IPS-18a (cell line): ENCODE measurements at regions not wholly inside any gene's neighbourhood (a gene's known extent, or its start where the extent isn't known, plus 50 kb on each side); places are given as distances from the start of the nearest gene placed in this dataset.
"Not testable (repeated sequence)": the region's sequence is repeated elsewhere in the genome, so short reads cannot be mapped to it uniquely, and the experiment has no call there.

ENCODE experiments used
- H3K27ac ChIP-seq: one replicate; pipeline ENCODE4 v1.5.1; 2013; ENCODE audit warnings: low read length
- H3K27me3 ChIP-seq: one replicate; pipeline ENCODE4 v1.6.1; 2013; ENCODE audit warnings: mild to moderate bottlenecking, low read length; ENCODE audit not compliant: control insufficient read depth, insufficient read depth
- H3K36me3 ChIP-seq: one replicate; pipeline ENCODE4 v1.6.1; 2013; ENCODE audit warnings: low read depth, low read length; ENCODE audit not compliant: control insufficient read depth
- H3K4me1 ChIP-seq: one replicate; pipeline ENCODE4 v1.6.1; 2013; ENCODE audit warnings: low read depth, low read length; ENCODE audit not compliant: control insufficient read depth
- H3K4me3 ChIP-seq: one replicate; pipeline ENCODE4 v1.5.1; 2013; ENCODE audit warnings: low read length
- H3K9ac ChIP-seq: one replicate; pipeline ENCODE4 v1.6.1; 2013; ENCODE audit warnings: mild to moderate bottlenecking, low read length, moderate library complexity
- H3K9me3 ChIP-seq: one replicate; pipeline ENCODE4 v1.6.1; 2013; ENCODE audit warnings: low read depth, low read length; ENCODE audit not compliant: control insufficient read depth

DNA sequence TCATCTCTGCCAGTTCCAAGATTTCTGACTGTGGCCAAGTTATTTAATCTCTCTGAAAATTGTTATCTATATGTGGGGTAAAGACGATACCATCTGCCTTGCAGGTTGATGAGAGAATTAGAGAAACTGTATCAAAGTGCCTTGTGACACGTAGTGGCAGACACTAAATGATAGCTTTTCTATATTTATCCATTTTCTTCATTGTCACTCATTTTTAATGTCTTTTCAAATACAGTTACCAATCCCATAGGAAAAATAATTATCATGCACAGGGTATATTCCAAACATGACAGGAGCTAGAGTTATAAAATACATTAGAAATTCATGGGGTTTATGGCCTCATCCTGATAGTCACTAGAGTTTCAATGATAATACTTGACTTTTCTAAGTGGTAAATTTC is 95.6 kb upstream of the NOL4 start:
- Histone ChIP-seq H3K4me3 (no peak overlapping the region), H3K9me3 (no peaks in the 10 kb centered on the region), H3K9ac (no peak overlapping the region), H3K27me3 (no peaks in the 10 kb centered on the region), H3K36me3 (no peaks in the 10 kb centered on the region), H3K27ac (no peak overlapping the region), H3K4me1 (no peaks in the 10 kb centered on the region)

DNA sequence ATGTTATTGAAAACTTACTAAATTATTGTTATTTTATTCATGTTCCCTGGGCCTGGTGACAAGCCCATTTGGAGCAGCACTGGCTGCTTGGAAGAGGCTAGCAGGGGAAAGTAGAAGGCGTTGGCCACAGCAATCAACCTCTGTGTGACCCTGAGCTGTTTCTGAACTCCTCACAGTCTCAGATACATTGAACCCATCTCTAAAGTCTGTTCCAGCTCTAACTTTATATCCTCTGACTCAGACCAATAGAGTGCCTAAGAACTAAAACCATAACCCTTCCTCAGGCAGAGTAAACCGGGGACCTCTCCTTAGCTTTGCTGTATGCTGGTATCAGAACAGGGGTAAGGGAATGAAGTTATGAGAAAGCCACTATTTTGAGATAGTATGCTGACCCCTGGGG is 96.4 kb upstream of the NOL4 start:
- Histone ChIP-seq H3K36me3 (no peaks in the 10 kb centered on the region), H3K27ac (no peak overlapping the region), H3K4me3 (no peak overlapping the region), H3K4me1 (no peaks in the 10 kb centered on the region), H3K9me3 (no peaks in the 10 kb centered on the region), H3K27me3 (no peaks in the 10 kb centered on the region), H3K9ac (no peak overlapping the region)

DNA sequence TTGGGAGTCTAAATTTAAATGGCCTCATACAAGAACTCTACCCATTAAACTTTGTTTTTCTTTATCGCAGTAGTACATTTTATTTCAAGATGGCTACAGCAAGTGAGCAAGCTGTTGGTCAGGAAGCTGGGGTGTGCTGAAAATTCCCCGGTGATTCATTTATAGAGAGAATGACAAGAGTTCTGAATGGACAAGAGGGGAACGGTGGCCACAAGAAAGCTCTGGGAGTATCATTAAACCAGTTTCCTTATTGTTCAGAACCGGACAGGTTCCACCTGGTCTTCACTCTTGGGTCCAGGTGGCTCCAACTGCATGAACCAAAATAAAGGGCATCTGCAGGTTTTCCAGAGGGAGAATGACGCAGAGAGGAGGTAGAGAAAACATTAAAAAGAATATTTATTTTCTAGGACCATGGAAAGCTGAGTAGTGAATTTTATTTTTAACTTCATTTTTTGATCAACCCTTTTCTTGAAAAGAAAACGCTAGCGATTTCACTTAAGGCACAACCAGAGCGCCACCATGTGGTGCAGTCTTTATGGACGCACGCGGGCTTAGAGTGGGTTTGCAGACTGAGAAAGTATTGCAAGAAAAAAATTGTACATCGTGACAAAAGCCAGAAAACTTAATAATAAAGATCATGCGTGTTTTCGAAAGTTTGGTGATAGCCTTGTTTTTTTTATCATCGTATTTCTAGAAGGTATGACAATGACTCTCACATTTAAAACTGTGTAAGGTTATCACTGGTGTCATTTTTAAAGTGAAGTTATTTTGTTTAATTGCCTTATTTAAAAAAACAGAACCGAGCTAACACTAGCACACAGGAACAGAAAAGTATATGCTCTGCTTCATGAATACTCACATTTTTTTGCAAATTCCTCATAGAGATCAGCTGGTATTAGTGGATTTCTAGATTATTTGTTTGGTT is 97.9 kb upstream of the NOL4 start:
- Histone ChIP-seq H3K27me3 (no peaks in the 10 kb centered on the region), H3K9ac (no peak overlapping the region), H3K4me1 (no peaks in the 10 kb centered on the region), H3K36me3 (no peaks in the 10 kb centered on the region), H3K9me3 (peaks cover 4% of the 10 kb centered on the region), H3K4me3 (no peak overlapping the region), H3K27ac (no peak overlapping the region)

GRCh38 chr18:34329840-34330239 is 105.1 kb upstream of the NOL4 start:
- no peaks in the 10 kb centered on the region for H3K4me1 ChIP-seq

GRCh38 chr18:34330308-34330707 is 105.6 kb upstream of the NOL4 start:
- H3K4me1 ChIP-seq = no peaks in the 10 kb centered on the region
- H3K27ac ChIP-seq = no peak overlapping the region
- no peaks in the 10 kb centered on the region for H3K27me3 ChIP-seq
- H3K4me3 ChIP-seq = no peak overlapping the region
- no peak overlapping the region for H3K9ac ChIP-seq
- H3K36me3 ChIP-seq = no peaks in the 10 kb centered on the region
- peaks cover 4% of the 10 kb centered on the region for H3K9me3 ChIP-seq

More at GRCh38 chr18:34329840-34330239, 105.1 kb upstream of the NOL4 start:
- Histone ChIP-seq H3K9me3 (peaks cover 4% of the 10 kb centered on the region), H3K27me3 (no peaks in the 10 kb centered on the region), H3K36me3 (no peaks in the 10 kb centered on the region), H3K9ac (no peak overlapping the region), H3K27ac (no peak overlapping the region), H3K4me3 (no peak overlapping the region)

GRCh38 chr18:34330907-34331306 is 106.2 kb upstream of the NOL4 start:
- not testable (repeated sequence) for H3K27ac ChIP-seq, H3K9me3 ChIP-seq, H3K36me3 ChIP-seq, H3K27me3 ChIP-seq, H3K9ac ChIP-seq, H3K4me3 ChIP-seq, H3K4me1 ChIP-seq

DNA sequence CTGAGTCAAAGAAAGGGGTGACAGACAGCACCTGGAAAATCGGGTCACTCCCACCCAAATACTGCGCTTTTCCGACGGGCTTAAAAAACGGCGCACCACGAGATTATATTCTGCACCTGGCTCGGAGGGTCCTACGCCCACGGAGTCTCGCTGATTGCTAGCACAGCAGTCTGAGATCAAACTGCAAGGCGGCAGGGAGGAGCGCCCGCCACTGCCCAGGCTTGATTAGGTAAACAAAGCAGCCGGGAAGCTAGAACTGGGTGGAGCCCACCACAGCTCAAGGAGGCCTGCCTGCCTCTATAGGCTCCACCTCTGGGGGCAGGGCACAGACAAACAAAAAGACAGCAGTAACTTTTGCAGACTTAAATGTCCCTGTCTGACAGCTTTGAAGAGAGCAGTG is 106.6 kb upstream of the NOL4 start:
- H3K4me1 ChIP-seq, H3K9me3 ChIP-seq, H3K36me3 ChIP-seq, H3K27me3 ChIP-seq, H3K27ac ChIP-seq, H3K9ac ChIP-seq, H3K4me3 ChIP-seq: not testable (repeated sequence)

DNA sequence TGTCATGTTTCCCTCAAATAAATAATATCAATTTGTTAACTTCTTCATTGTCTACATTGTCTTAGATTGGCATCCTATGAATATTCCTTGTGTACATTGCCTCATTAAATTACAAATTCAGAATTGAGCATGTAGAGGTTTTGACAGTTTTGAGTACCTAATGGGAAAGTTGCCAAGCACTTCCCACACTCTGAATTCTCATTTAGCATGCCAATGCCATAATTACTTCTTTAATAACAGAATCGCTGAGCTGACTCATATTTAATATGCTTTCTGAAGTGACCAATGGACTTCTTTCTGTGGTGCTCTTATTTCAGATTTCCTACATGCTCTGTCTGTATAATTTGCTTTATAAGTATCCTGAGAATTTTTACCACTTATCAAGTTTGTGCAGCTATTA is 114.4 kb upstream of the NOL4 start:
- Histone ChIP-seq H3K4me3 (no peak overlapping the region), H3K4me1 (no peaks in the 10 kb centered on the region), H3K9ac (no peak overlapping the region), H3K36me3 (no peaks in the 10 kb centered on the region), H3K27ac (no peak overlapping the region), H3K27me3 (no peaks in the 10 kb centered on the region), H3K9me3 (no peaks in the 10 kb centered on the region)

GRCh38 chr18:34342960-34343359 is 118.2 kb upstream of the NOL4 start:
- Histone ChIP-seq H3K9me3 (no peaks in the 10 kb centered on the region), H3K27me3 (no peaks in the 10 kb centered on the region), H3K27ac (no peak overlapping the region), H3K4me1 (no peaks in the 10 kb centered on the region), H3K4me3 (no peak overlapping the region), H3K36me3 (no peaks in the 10 kb centered on the region), H3K9ac (no peak overlapping the region)

DNA sequence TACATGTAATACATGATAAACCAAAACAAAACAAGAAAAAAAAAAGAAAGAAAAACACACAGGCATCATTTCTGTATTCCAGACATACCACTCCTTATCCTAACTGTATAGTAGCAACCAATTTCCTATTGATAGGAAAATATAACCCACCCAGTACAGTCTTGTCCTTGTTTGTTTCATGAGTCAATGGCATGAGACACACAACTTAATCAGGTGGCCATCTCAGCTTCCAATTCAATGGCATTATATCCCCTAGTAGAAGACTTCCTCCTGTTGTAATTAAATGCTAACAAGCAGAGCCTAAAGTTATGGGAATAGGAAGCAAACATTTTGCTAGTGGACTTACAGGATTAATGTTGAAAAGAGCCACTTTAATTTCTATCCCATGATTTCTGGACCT is 121.0 kb upstream of the NOL4 start:
- Histone ChIP-seq H3K27ac (no peak overlapping the region), H3K27me3 (no peaks in the 10 kb centered on the region), H3K9me3 (no peaks in the 10 kb centered on the region), H3K4me1 (no peaks in the 10 kb centered on the region), H3K4me3 (no peak overlapping the region), H3K9ac (no peak overlapping the region), H3K36me3 (no peaks in the 10 kb centered on the region)

GRCh38 chr18:34350778-34351177 is 126.1 kb upstream of the NOL4 start:
- H3K27me3 ChIP-seq = no peaks in the 10 kb centered on the region
- no peak overlapping the region for H3K27ac ChIP-seq

More at GRCh38 chr18:34350778-34351177, 126.1 kb upstream of the NOL4 start:
- no peaks in the 10 kb centered on the region for H3K9me3 ChIP-seq
- H3K36me3 ChIP-seq = no peaks in the 10 kb centered on the region
- H3K4me3 ChIP-seq = no peak overlapping the region
- H3K4me1 ChIP-seq = no peaks in the 10 kb centered on the region
- no peak overlapping the region for H3K9ac ChIP-seq
